HepG2 (cell line): ENCODE measurements at regions not wholly inside any gene's neighbourhood (a gene's known extent, or its start where the extent isn't known, plus 50 kb on each side); places are given as distances from the start of the nearest gene placed in this dataset.

Experiments used
- ZNF75D ChIP-seq: sonication (generic); formaldehyde crosslinking; IDR thresholded peaks from 2 replicates; pipeline ENCODE4 v1.8.1; 2023; ENCODE audit warnings: missing genetic modification reagents, mild to moderate bottlenecking, borderline replicate concordance
- TF ChIP-seq, protein P1 (sequence below): sonication (generic); formaldehyde crosslinking; IDR thresholded peaks from 2 replicates; pipeline ENCODE4 v1.5.0; 2020; ENCODE audit warnings: mild to moderate bottlenecking, missing genetic modification reagents, moderate library complexity

GRCh38 chr21:24395320-24395923 lies 1211.9 kb downstream of the MRPL39 start:
- TF ChIP-seq, protein P1, sequence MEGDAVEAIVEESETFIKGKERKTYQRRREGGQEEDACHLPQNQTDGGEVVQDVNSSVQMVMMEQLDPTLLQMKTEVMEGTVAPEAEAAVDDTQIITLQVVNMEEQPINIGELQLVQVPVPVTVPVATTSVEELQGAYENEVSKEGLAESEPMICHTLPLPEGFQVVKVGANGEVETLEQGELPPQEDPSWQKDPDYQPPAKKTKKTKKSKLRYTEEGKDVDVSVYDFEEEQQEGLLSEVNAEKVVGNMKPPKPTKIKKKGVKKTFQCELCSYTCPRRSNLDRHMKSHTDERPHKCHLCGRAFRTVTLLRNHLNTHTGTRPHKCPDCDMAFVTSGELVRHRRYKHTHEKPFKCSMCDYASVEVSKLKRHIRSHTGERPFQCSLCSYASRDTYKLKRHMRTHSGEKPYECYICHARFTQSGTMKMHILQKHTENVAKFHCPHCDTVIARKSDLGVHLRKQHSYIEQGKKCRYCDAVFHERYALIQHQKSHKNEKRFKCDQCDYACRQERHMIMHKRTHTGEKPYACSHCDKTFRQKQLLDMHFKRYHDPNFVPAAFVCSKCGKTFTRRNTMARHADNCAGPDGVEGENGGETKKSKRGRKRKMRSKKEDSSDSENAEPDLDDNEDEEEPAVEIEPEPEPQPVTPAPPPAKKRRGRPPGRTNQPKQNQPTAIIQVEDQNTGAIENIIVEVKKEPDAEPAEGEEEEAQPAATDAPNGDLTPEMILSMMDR = no peak
- no peak for TF ChIP-seq ZNF75D
